ENCODE measurements at regions not wholly inside any gene's neighbourhood (a gene's known extent, or its start where the extent isn't known, plus 50 kb on each side); places are given as distances from the start of the nearest gene placed in this dataset.
"Not testable (repeated sequence)": the region's sequence is repeated elsewhere in the genome, so short reads cannot be mapped to it uniquely, and the experiment has no call there.

GRCh38 chr20:30815577-30816181, 441.8 kb upstream of the DEFB115 start:
- WGBS (ENCODE audit: insufficient coverage, low coverage, low lambda C conversion rate, missing lambda C conversion rate) = 56% methylated on average over 38 of the region's 38 CpGs
- no peak overlapping the region for H3K27ac ChIP-seq
- H3K4me3 ChIP-seq = no peak overlapping the region
- H3K4me1 ChIP-seq = no peaks in the 10 kb centered on the region
- intact Hi-C loops (cut with DNase I) = no loop called here
- no peaks in the 10 kb centered on the region for H3K27me3 ChIP-seq
- H3K36me3 ChIP-seq = no peaks in the 10 kb centered on the region
- TF ChIP-seq POLR2A (IDR thresholded peaks at IDR 0.05) = no peak
- TF ChIP-seq, protein P1, sequence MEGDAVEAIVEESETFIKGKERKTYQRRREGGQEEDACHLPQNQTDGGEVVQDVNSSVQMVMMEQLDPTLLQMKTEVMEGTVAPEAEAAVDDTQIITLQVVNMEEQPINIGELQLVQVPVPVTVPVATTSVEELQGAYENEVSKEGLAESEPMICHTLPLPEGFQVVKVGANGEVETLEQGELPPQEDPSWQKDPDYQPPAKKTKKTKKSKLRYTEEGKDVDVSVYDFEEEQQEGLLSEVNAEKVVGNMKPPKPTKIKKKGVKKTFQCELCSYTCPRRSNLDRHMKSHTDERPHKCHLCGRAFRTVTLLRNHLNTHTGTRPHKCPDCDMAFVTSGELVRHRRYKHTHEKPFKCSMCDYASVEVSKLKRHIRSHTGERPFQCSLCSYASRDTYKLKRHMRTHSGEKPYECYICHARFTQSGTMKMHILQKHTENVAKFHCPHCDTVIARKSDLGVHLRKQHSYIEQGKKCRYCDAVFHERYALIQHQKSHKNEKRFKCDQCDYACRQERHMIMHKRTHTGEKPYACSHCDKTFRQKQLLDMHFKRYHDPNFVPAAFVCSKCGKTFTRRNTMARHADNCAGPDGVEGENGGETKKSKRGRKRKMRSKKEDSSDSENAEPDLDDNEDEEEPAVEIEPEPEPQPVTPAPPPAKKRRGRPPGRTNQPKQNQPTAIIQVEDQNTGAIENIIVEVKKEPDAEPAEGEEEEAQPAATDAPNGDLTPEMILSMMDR (IDR thresholded peaks at IDR 0.05) = no peak
- no peaks in the 10 kb centered on the region for H3K9me3 ChIP-seq
- ATAC-seq (peak in 2 of 4 donors; percentile 33 to 37), DNase-seq (no peak)

GRCh38 chr20:30816182-30816645, 441.2 kb upstream of the DEFB115 start:
- no peaks in the 10 kb centered on the region for H3K9me3 ChIP-seq
- intact Hi-C loops (cut with DNase I) = no loop called here
- ATAC-seq = peak in 2 of 4 donors; percentile 45 to 46
- H3K27ac ChIP-seq = no peak overlapping the region
- WGBS (ENCODE audit: insufficient coverage, low coverage, low lambda C conversion rate, missing lambda C conversion rate) = 67% methylated on average over 40 of the region's 44 CpGs
- no peak for TF ChIP-seq POLR2A (IDR thresholded peaks at IDR 0.05)
- TF ChIP-seq, protein P1 (IDR thresholded peaks at IDR 0.05) = no peak
- peak; percentile 37 to 68 (median 54) for DNase-seq
- H3K36me3 ChIP-seq = no peaks in the 10 kb centered on the region
- H3K4me3 ChIP-seq = no peak overlapping the region
- no peaks in the 10 kb centered on the region for H3K4me1 ChIP-seq
- H3K27me3 ChIP-seq = no peaks in the 10 kb centered on the region

- H3K4me3 ChIP-seq; H3K27ac ChIP-seq; H3K27me3 ChIP-seq; ATAC-seq; DNase-seq; intact Hi-C loops (cut with DNase I); H3K36me3 ChIP-seq; H3K4me1 ChIP-seq; H3K9me3 ChIP-seq: not testable (repeated sequence)
- 41% methylated on average over 1 of the region's 1 CpG for WGBS (ENCODE audit: insufficient coverage, low coverage, low lambda C conversion rate, missing lambda C conversion rate)
These were observed 435.8 kb upstream of the DEFB115 start for GRCh38 chr20:30821615-30822014.

GRCh38 chr20:30824666-30825065, 432.8 kb upstream of the DEFB115 start:
- H3K4me3 ChIP-seq; DNase-seq; H3K27me3 ChIP-seq; ATAC-seq; H3K36me3 ChIP-seq; intact Hi-C loops (cut with DNase I); H3K4me1 ChIP-seq; H3K9me3 ChIP-seq; H3K27ac ChIP-seq: not testable (repeated sequence)
- WGBS (ENCODE audit: insufficient coverage, low coverage, low lambda C conversion rate, missing lambda C conversion rate) = 52% methylated on average over 7 of the region's 7 CpGs

- H3K4me1 ChIP-seq, ATAC-seq: not testable (repeated sequence)
These were observed 411.5 kb upstream of the DEFB115 start for GRCh38 chr20:30845923-30846322.

GRCh38 chr20:30868271-30868670, 389.2 kb upstream of the DEFB115 start:
- intact Hi-C loops (cut with DNase I); H3K36me3 ChIP-seq; H3K27me3 ChIP-seq; H3K9me3 ChIP-seq; H3K4me3 ChIP-seq; H3K4me1 ChIP-seq; H3K27ac ChIP-seq: not testable (repeated sequence)
- WGBS (ENCODE audit: insufficient coverage, low coverage, low lambda C conversion rate, missing lambda C conversion rate) = 38% methylated on average over 6 of the region's 12 CpGs
- peak in 1 of 3 donors; percentile 51 for DNase-seq
- ATAC-seq = peak in 2 of 4 donors; percentile 32 to 62

More at GRCh38 chr20:30845923-30846322, 411.5 kb upstream of the DEFB115 start:
- H3K4me3 ChIP-seq; intact Hi-C loops (cut with DNase I); H3K9me3 ChIP-seq; H3K27ac ChIP-seq; H3K27me3 ChIP-seq; DNase-seq; H3K36me3 ChIP-seq: not testable (repeated sequence)
- 53% methylated on average over 5 of the region's 5 CpGs for WGBS (ENCODE audit: insufficient coverage, low coverage, low lambda C conversion rate, missing lambda C conversion rate)

GRCh38 chr20:30871127-30871526, 386.3 kb upstream of the DEFB115 start:
- intact Hi-C loops (cut with DNase I); H3K9me3 ChIP-seq; H3K4me3 ChIP-seq; H3K27me3 ChIP-seq; DNase-seq; H3K27ac ChIP-seq; H3K36me3 ChIP-seq; H3K4me1 ChIP-seq: not testable (repeated sequence)
- 51% methylated on average over 7 of the region's 7 CpGs for WGBS (ENCODE audit: insufficient coverage, low coverage, low lambda C conversion rate, missing lambda C conversion rate)
- ATAC-seq = peak in 1 of 4 donors; percentile 25

DNA sequence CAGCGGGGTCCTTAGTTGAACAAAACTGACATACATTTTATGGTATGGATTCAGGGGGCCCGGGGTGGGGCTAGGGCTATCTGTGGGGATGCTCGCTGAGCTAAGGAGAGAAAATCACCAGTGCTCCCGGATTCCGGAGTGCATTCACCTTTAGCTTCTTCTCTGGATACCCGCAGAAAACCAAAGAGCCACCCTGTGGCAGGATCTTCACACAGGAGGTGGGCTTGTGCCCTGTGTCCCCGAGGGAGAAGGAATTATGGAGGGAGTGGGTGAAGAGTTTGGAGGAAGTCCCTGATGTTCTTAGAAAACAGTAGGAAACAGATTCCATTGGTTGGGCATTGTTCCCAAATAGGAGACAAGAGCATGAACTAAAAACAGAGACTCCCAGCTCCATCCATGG, 385.2 kb upstream of the DEFB115 start:
- intact Hi-C loops (cut with DNase I); H3K4me3 ChIP-seq; H3K27me3 ChIP-seq; H3K4me1 ChIP-seq; H3K9me3 ChIP-seq; DNase-seq; ATAC-seq; H3K27ac ChIP-seq; H3K36me3 ChIP-seq: not testable (repeated sequence)
- 30% methylated on average over 7 of the region's 7 CpGs for WGBS (ENCODE audit: insufficient coverage, low coverage, low lambda C conversion rate, missing lambda C conversion rate)

DNA sequence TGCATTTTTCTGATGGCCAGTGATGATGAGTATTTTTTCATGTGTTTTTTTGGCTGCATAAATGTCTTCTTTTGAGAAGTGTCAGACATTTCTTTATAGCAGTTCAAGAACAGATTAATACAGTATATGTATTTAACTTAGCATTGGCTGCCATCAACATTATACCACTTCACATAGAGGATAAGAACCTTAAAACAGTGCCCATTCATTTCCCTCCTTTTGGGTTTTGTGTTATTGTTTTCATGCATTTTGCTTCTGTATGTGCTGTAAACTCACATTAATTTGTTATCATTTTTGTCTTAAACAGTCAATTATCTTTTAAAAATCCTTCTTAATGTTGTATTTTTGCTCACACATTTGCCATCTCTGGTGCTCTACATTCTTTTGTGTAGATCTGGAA, 381.6 kb upstream of the DEFB115 start:
- H3K36me3 ChIP-seq; H3K9me3 ChIP-seq; H3K4me1 ChIP-seq; H3K4me3 ChIP-seq; intact Hi-C loops (cut with DNase I); ATAC-seq; H3K27me3 ChIP-seq; H3K27ac ChIP-seq; DNase-seq: not testable (repeated sequence)

DNA sequence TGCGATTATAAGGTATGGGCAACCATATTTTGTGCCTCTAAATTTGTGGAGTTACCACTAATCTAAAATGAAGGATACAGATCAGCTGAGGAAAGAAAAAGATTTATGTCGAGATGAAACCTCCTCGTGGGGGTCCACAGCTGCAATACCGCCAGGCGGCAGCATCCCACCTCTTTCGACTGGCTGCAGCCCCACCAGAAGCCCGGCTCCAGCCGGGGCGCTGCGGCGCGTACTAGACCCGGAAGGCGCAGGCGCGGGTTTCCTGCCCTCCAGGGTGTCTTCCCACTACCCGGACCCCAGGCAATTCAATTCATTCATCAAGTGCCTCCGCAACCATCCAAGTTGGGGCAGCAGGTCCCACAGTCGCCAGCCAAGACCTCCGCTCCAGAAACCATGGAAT, 366.1 kb upstream of the DEFB115 start:
- ATAC-seq; intact Hi-C loops (cut with DNase I); DNase-seq; H3K36me3 ChIP-seq; H3K27me3 ChIP-seq; H3K9me3 ChIP-seq; H3K4me1 ChIP-seq; H3K4me3 ChIP-seq; H3K27ac ChIP-seq: not testable (repeated sequence)
- WGBS (ENCODE audit: insufficient coverage, low coverage, low lambda C conversion rate, missing lambda C conversion rate) = 29% methylated on average over 1 of the region's 20 CpGs
